ENCODE measurements at regions not wholly inside any gene's neighbourhood (a gene's known extent, or its start where the extent isn't known, plus 50 kb on each side); places are given as distances from the start of the nearest gene placed in this dataset.

DNA sequence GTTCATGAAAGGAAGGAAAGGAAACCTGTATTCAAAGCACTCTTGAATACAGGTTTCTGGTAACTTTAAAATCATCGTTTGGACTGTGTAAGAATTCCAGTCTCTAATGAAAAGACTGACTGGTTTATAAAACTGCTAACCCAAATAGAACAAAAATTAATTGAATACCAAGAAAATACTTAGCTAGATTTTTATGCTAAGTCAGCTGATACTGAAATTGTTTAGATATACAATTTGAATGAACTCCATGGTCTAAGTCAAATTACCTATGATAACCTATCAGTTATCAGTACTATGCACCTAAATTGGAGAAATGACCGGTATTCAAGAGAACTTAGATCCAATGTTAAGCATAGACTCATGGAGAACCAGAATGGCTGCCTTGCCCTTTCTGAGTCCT, 338.3 kb downstream of the RNF144B start:
- Histone ChIP-seq H3K14ac (ENCODE audit: insufficient read length) (no peak overlapping the region), H2BK15ac (ENCODE audit: low read length) (no peak overlapping the region), H3K79me2 (ENCODE audit: control insufficient read depth in 1 of 2, insufficient read depth in 2 of 2, low read length in 2 of 2) (no peaks in the 10 kb centered on the region), H3K23ac (ENCODE audit: insufficient read length) (no peak overlapping the region), H3K4ac (replicated peaks; ENCODE audit: insufficient read length, low read depth, low read length) (no peak overlapping the region), H4K5ac (ENCODE audit: insufficient read length, low read depth, low read length) (no peak overlapping the region), H2BK5ac (ENCODE audit: low read depth, low read length) (no peak overlapping the region), H3K56ac (replicated peaks; ENCODE audit: insufficient read length, low read depth, low read length) (no peak overlapping the region), H2AK5ac (ENCODE audit: low read depth, low read length) (no peak overlapping the region), H3K23me2 (ENCODE audit: low read depth, low read length) (no peaks in the 10 kb centered on the region), H4K20me1 (replicated peaks in 1 of 2; ENCODE audit: control insufficient read depth in 1 of 2, insufficient read depth in 2 of 2, low read length in 2 of 2) (no peaks in the 10 kb centered on the region), H3K9ac (replicated peaks in 1 of 4; ENCODE audit: extremely low read depth in 1 of 4, low read depth in 3 of 4, low read length in 3 of 4) (no peak overlapping the region), H3K36me3 (ENCODE audit: control insufficient read depth in 2 of 4, insufficient read depth in 4 of 4, low read length in 3 of 4) (no peaks in the 10 kb centered on the region), H3K4me2 (ENCODE audit: insufficient read depth in 1 of 2, low read depth in 2 of 2, low read length in 2 of 2) (no peak overlapping the region), H2AFZ (ENCODE audit: low read length) (no peak overlapping the region), H4K91ac (replicated peaks; ENCODE audit: insufficient read length, low read length) (no peak overlapping the region), H3K27me3 (replicated peaks in 1 of 4; ENCODE audit: control insufficient read depth in 3 of 4, extremely low read depth in 1 of 4, insufficient read depth in 3 of 4, low read length in 3 of 4) (no peaks in the 10 kb centered on the region), H3K18ac (ENCODE audit: extremely low read depth, low read length) (no peak overlapping the region), H3K4me1 (replicated peaks in 1 of 4; ENCODE audit: control insufficient read depth in 3 of 4, insufficient read depth in 4 of 4, low read length in 3 of 4) (no peaks in the 10 kb centered on the region), H3K79me1 (ENCODE audit: low read depth, low read length) (no peaks in the 10 kb centered on the region), H3K9me3 (ENCODE audit: insufficient read depth in 2 of 2, low read depth in 1 of 2, low read length in 1 of 2) (0 out of 4 replicates have a peak, but pooled peaks cover 0 to 4% of the 10 kb centered on the region in 2 experiments), H2BK12ac (ENCODE audit: low read depth, low read length) (no peak overlapping the region), H2BK120ac (replicated peaks; ENCODE audit: low read depth, low read length) (no peak overlapping the region), H2BK20ac (ENCODE audit: low read length) (no peak overlapping the region), H3K27ac (ENCODE audit: low read depth, low read length) (no peak overlapping the region), H4K8ac (ENCODE audit: extremely low read depth, insufficient read depth, low read length) (no peak overlapping the region), H3K4me3 (ENCODE audit: extremely low read depth in 1 of 4, insufficient read depth in 2 of 4, low read depth in 3 of 4, low read length in 4 of 4) (no peak overlapping the region)
- WGBS, 2 experiments (ENCODE audit: extremely low coverage in 1 of 2, insufficient coverage in 1 of 2, insufficient read length in 1 of 2, insufficient replicate concordance in 2 of 2, low coverage in 1 of 2, low lambda C conversion rate in 2 of 2, missing lambda C conversion rate in 1 of 2), result 88% methylated on average over 2 of the region's 2 CpGs; no CpG with 5 or more reads in 1 of the 2 experiments
- no peak for TF ChIP-seq SIRT6 (IDR thresholded peaks at IDR 0.05; ENCODE audit: low read length)
- TF ChIP-seq, protein P1, sequence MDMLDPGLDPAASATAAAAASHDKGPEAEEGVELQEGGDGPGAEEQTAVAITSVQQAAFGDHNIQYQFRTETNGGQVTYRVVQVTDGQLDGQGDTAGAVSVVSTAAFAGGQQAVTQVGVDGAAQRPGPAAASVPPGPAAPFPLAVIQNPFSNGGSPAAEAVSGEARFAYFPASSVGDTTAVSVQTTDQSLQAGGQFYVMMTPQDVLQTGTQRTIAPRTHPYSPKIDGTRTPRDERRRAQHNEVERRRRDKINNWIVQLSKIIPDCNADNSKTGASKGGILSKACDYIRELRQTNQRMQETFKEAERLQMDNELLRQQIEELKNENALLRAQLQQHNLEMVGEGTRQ (IDR thresholded peaks at IDR 0.05; ENCODE audit: low read length), result no peak
- TF ChIP-seq SAP30 (IDR thresholded peaks at IDR 0.05; ENCODE audit: insufficient read depth, insufficient replicate concordance, low read length), result no peak
- no peak for TF ChIP-seq BCL11A (IDR thresholded peaks at IDR 0.05; ENCODE audit: low read depth in 2 of 2, low read length in 2 of 2)
- TF ChIP-seq TCF12 (IDR thresholded peaks at IDR 0.05; ENCODE audit: low read depth, low read length), result no peak
- TF ChIP-seq POLR2AphosphoS5 (IDR thresholded peaks at IDR 0.05; ENCODE audit: low read depth, low read length), result no peak
- TF ChIP-seq HDAC2 (IDR thresholded peaks at IDR 0.05; ENCODE audit: borderline replicate concordance in 1 of 2, low read depth in 2 of 2, low read length in 2 of 2), result no peak
- no peak for TF ChIP-seq CEBPB (IDR thresholded peaks at IDR 0.05; ENCODE audit: low read depth, low read length)
- TF ChIP-seq NRF1 (IDR thresholded peaks at IDR 0.05; ENCODE audit: low read depth, low read length), result no peak
- no peak for TF ChIP-seq ASH2L (IDR thresholded peaks at IDR 0.05; ENCODE audit: low read length)
- TF ChIP-seq POU5F1 (IDR thresholded peaks at IDR 0.05; ENCODE audit: low read depth, low read length), result no peak
- no peak for TF ChIP-seq CBX8 (IDR thresholded peaks at IDR 0.05; ENCODE audit: borderline replicate concordance, low read depth, low read length)
- no peak for TF ChIP-seq BRCA1 (IDR thresholded peaks at IDR 0.05; ENCODE audit: low read depth, low read length)
- TF ChIP-seq, protein P2, sequence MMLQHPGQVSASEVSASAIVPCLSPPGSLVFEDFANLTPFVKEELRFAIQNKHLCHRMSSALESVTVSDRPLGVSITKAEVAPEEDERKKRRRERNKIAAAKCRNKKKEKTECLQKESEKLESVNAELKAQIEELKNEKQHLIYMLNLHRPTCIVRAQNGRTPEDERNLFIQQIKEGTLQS (IDR thresholded peaks at IDR 0.05; ENCODE audit: insufficient read depth, low read depth, low read length), result no peak
- FAIRE-seq (no peak), DNase-seq (ENCODE audit: low read depth in 1 of 2, low spot score in 2 of 2) (no peak)
- ChIA-PET POLR2A (ENCODE audit: partially characterized antibody) (no interaction called here), CTCF (ENCODE audit: partially characterized antibody) (no interaction called here)

Measured in H1 (cell line).